ENCODE measurements at regions not wholly inside any gene's neighbourhood (a gene's known extent, or its start where the extent isn't known, plus 50 kb on each side); places are given as distances from the start of the nearest gene placed in this dataset.

DNA sequence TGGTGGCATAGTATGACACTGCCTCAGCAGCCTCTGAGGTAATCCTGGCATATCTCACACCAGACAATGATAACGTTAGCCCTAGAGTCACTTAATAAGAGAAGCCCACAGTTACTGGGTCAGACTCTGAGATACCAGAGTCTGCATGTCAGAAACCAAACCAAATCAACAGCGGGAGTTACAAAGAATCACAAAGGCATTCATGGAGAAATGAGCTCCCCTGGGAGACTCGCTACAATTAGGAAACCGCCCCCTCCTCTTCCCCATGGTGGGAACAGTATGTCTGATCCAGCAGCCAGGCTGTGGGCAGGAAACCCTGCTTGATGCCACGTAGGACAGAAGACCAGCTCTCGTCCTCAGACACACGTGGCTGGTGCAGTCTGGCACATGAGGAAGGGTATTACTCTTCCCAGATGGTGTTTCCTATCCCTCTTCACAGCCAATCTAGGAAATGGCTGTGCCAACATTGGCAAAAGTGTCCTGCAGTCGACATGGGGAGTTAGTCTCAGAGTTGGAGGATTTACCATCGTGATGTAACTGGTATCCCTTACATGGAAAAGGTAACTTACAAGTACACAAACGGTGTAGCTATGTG lies 485.4 kb downstream of the ZNF608 start:
- TF ChIP-seq FOSL1 (IDR thresholded peaks at IDR 0.05; ENCODE audit: low read depth) (no peak), EZH2 (IDR thresholded peaks at IDR 0.05) (no peak), JUND (IDR thresholded peaks at IDR 0.05) (no peak), SP1 (IDR thresholded peaks at IDR 0.05; ENCODE audit: low read depth) (no peak), CEBPB (IDR thresholded peaks at IDR 0.05; ENCODE audit: low read depth) (no peak), POLR2A (IDR thresholded peaks at IDR 0.05; ENCODE audit: borderline replicate concordance, extremely low read depth, insufficient read depth, insufficient read length) (no peak), POLR2AphosphoS5 (IDR thresholded peaks at IDR 0.05; ENCODE audit: low read depth, low read length) (no peak), YY1 (IDR thresholded peaks at IDR 0.05; ENCODE audit: extremely low read depth, insufficient replicate concordance, low read depth, low read length) (no peak)
- TF ChIP-seq, protein P1, sequence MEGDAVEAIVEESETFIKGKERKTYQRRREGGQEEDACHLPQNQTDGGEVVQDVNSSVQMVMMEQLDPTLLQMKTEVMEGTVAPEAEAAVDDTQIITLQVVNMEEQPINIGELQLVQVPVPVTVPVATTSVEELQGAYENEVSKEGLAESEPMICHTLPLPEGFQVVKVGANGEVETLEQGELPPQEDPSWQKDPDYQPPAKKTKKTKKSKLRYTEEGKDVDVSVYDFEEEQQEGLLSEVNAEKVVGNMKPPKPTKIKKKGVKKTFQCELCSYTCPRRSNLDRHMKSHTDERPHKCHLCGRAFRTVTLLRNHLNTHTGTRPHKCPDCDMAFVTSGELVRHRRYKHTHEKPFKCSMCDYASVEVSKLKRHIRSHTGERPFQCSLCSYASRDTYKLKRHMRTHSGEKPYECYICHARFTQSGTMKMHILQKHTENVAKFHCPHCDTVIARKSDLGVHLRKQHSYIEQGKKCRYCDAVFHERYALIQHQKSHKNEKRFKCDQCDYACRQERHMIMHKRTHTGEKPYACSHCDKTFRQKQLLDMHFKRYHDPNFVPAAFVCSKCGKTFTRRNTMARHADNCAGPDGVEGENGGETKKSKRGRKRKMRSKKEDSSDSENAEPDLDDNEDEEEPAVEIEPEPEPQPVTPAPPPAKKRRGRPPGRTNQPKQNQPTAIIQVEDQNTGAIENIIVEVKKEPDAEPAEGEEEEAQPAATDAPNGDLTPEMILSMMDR (IDR thresholded peaks at IDR 0.05 in 2 of 3, conservative IDR thresholded peaks at IDR 0.05 in 1 of 3; ENCODE audit: borderline replicate concordance in 1 of 3, insufficient read depth in 1 of 3, low read depth in 2 of 3, low read length in 2 of 3) = no peak
- TF ChIP-seq, protein P2, sequence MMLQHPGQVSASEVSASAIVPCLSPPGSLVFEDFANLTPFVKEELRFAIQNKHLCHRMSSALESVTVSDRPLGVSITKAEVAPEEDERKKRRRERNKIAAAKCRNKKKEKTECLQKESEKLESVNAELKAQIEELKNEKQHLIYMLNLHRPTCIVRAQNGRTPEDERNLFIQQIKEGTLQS (IDR thresholded peaks at IDR 0.05) = no peak
- TF ChIP-seq, protein P3, sequence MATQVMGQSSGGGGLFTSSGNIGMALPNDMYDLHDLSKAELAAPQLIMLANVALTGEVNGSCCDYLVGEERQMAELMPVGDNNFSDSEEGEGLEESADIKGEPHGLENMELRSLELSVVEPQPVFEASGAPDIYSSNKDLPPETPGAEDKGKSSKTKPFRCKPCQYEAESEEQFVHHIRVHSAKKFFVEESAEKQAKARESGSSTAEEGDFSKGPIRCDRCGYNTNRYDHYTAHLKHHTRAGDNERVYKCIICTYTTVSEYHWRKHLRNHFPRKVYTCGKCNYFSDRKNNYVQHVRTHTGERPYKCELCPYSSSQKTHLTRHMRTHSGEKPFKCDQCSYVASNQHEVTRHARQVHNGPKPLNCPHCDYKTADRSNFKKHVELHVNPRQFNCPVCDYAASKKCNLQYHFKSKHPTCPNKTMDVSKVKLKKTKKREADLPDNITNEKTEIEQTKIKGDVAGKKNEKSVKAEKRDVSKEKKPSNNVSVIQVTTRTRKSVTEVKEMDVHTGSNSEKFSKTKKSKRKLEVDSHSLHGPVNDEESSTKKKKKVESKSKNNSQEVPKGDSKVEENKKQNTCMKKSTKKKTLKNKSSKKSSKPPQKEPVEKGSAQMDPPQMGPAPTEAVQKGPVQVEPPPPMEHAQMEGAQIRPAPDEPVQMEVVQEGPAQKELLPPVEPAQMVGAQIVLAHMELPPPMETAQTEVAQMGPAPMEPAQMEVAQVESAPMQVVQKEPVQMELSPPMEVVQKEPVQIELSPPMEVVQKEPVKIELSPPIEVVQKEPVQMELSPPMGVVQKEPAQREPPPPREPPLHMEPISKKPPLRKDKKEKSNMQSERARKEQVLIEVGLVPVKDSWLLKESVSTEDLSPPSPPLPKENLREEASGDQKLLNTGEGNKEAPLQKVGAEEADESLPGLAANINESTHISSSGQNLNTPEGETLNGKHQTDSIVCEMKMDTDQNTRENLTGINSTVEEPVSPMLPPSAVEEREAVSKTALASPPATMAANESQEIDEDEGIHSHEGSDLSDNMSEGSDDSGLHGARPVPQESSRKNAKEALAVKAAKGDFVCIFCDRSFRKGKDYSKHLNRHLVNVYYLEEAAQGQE (IDR thresholded peaks at IDR 0.05; ENCODE audit: low read depth) = no peak
- TF ChIP-seq, protein P4, sequence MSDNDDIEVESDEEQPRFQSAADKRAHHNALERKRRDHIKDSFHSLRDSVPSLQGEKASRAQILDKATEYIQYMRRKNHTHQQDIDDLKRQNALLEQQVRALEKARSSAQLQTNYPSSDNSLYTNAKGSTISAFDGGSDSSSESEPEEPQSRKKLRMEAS (IDR thresholded peaks at IDR 0.05) = no peak

All from HCT116 (cell line).